ENCODE measurements at regions not wholly inside any gene's neighbourhood (a gene's known extent, or its start where the extent isn't known, plus 50 kb on each side); places are given as distances from the start of the nearest gene placed in this dataset.
A peak's percentile ranks its signal among the peaks of the same experiment; 100 is the strongest.

- CTCF ChIA-PET: interaction anchor here (0.6 to 0.7 kb wide), 2 partner anchors 117 to 1026 kb away, joined by 3 read pairs; no protein-coding TSS in a partner anchor
- Histone ChIP-seq H3K36me3 (ENCODE audit: low read depth, low read length) (no peaks in the 10 kb centered on the region), H3K9me2 (replicated peaks; ENCODE audit: low read length) (no peaks in the 10 kb centered on the region), H3K4me1 (ENCODE audit: insufficient read depth, low read length) (peaks cover 75% of the 10 kb centered on the region), H3F3A (ENCODE audit: low read length, unreplicated experiment) (peaks cover 7% of the 10 kb centered on the region), H4K20me1 (ENCODE audit: low read length) (no peaks in the 10 kb centered on the region), H2AFZ (ENCODE audit: low read length) (no peak overlapping the region), H3K9me3 (ENCODE audit: low read length) (no peaks in the 10 kb centered on the region), H3K27ac (ENCODE audit: low read length) (peak overlapping the region; percentile 98), H3K4me2 (ENCODE audit: low read length) (peak overlapping the region; percentile 46), H3K9ac (ENCODE audit: low read length) (peak overlapping the region; percentile 81), H3K79me2 (ENCODE audit: low read length) (no peaks in the 10 kb centered on the region), H3K27me3 (ENCODE audit: low read length) (no peaks in the 10 kb centered on the region), H3K4me3 (ENCODE audit: low read length) (0 out of 2 replicates have a peak overlapping the region, but pooled peaks have one; percentile 6)
- POLR2A ChIA-PET (ENCODE audit: unreplicated experiment): interaction anchor here (0.6 to 0.7 kb wide), 3 partner anchors 16 to 125 kb away, joined by 3 to 10 read pairs (median 3); no protein-coding TSS in a partner anchor
- no peak for TF ChIP-seq EZH2phosphoT487 (IDR thresholded peaks at IDR 0.05; ENCODE audit: borderline replicate concordance, low read length)
- no peak for TF ChIP-seq EZH2 (IDR thresholded peaks at IDR 0.05; ENCODE audit: low read length, unreplicated experiment)
- no peak for TF ChIP-seq CTCF (conservative IDR thresholded peaks at IDR 0.05; ENCODE audit: low read depth, low read length)
- DNase-seq (peak; percentile 73), ATAC-seq (peak; percentile 51)
- BruUV-seq (replicated peaks): no TSS peak
- intact Hi-C loops (cut with micrococcal nuclease): loop anchor here (5.0 kb wide), 1 partner anchor 35 kb away; no protein-coding TSS in a partner anchor
These were observed 203.3 kb upstream of the HS3ST1 start for GRCh38 chr4:11632025-11632424.

- 0 out of 2 replicates have a peak overlapping the region, but pooled peaks have one; percentile 6 for H3K4me3 ChIP-seq (ENCODE audit: low read length)
- no peak overlapping the region for H2AFZ ChIP-seq (ENCODE audit: low read length)
- intact Hi-C loops (cut with micrococcal nuclease): loop anchor here (5.0 kb wide), 1 partner anchor 34 kb away; no protein-coding TSS in a partner anchor
- H3K9ac ChIP-seq (ENCODE audit: low read length): peak overlapping the region; percentile 81
- ChIA-PET CTCF (interaction anchor here (0.6 to 0.7 kb wide), 2 partner anchors 118 to 1026 kb away, joined by 3 read pairs; no protein-coding TSS in a partner anchor), POLR2A (ENCODE audit: unreplicated experiment) (interaction anchor here (0.6 kb wide), 4 partner anchors 17 to 201 kb away, joined by 3 to 10 read pairs (median 7); no protein-coding TSS in a partner anchor)
- H3K27ac ChIP-seq (ENCODE audit: low read length): peak overlapping the region; percentile 98
- H3K4me2 ChIP-seq (ENCODE audit: low read length): peak overlapping the region; percentile 46
- H3F3A ChIP-seq (ENCODE audit: low read length, unreplicated experiment): peaks cover 7% of the 10 kb centered on the region
- no peaks in the 10 kb centered on the region for H3K79me2 ChIP-seq (ENCODE audit: low read length)
- ATAC-seq (peak; percentile 14), DNase-seq (peak; percentile 45)
- H4K20me1 ChIP-seq (ENCODE audit: low read length): no peaks in the 10 kb centered on the region
- no peaks in the 10 kb centered on the region for H3K9me3 ChIP-seq (ENCODE audit: low read length)
- no peaks in the 10 kb centered on the region for H3K27me3 ChIP-seq (ENCODE audit: low read length)
- H3K9me2 ChIP-seq (replicated peaks; ENCODE audit: low read length): no peaks in the 10 kb centered on the region
- no TSS peak for BruUV-seq (replicated peaks)
- peaks cover 79% of the 10 kb centered on the region for H3K4me1 ChIP-seq (ENCODE audit: insufficient read depth, low read length)
- no peaks in the 10 kb centered on the region for H3K36me3 ChIP-seq (ENCODE audit: low read depth, low read length)
- TF ChIP-seq EZH2phosphoT487 (IDR thresholded peaks at IDR 0.05; ENCODE audit: borderline replicate concordance, low read length): no peak
- TF ChIP-seq CTCF (conservative IDR thresholded peaks at IDR 0.05; ENCODE audit: low read depth, low read length): no peak
- TF ChIP-seq EZH2 (IDR thresholded peaks at IDR 0.05; ENCODE audit: low read length, unreplicated experiment): no peak
These were observed 202.7 kb upstream of the HS3ST1 start for GRCh38 chr4:11631416-11631815.

All from PC-3 (cell line).